Bronchial epithelial cell (primary cell): ENCODE measurements at regions not wholly inside any gene's neighbourhood (a gene's known extent, or its start where the extent isn't known, plus 50 kb on each side); places are given as distances from the start of the nearest gene placed in this dataset.

Experiments used
- DNase-seq: peaks from one replicate; pipeline ENCODE4 v3.0.0-alpha.2; 2010; ENCODE audit warnings: low read depth
- FAIRE-seq: peaks from 2 replicates; lab custom pipeline; 2011; peaks lifted over from hg19 to GRCh38; lab: Jason Lieb, UNC
- H3K27me3 ChIP-seq: 2 replicates; pipeline ENCODE4 v1.5.1; 2011; ENCODE audit warnings: low read length; ENCODE audit not compliant: control insufficient read depth, insufficient read depth
- H3K36me3 ChIP-seq: 2 replicates; pipeline ENCODE4 v1.5.1; 2011; ENCODE audit warnings: low read length; ENCODE audit not compliant: control insufficient read depth, insufficient read depth
- H3K4me3 ChIP-seq: 2 replicates; pipeline ENCODE4 v1.5.1; 2011; ENCODE audit warnings: mild to moderate bottlenecking, low read depth, low read length, control low read depth
- TF ChIP-seq, protein P1 (sequence below): IDR thresholded peaks from 2 replicates; pipeline ENCODE4 v1.5.1; 2011; ENCODE audit warnings: mild to moderate bottlenecking, moderate library complexity, low read length, control low read depth, inconsistent platforms; ENCODE audit not compliant: insufficient read depth, severe bottlenecking

DNA sequence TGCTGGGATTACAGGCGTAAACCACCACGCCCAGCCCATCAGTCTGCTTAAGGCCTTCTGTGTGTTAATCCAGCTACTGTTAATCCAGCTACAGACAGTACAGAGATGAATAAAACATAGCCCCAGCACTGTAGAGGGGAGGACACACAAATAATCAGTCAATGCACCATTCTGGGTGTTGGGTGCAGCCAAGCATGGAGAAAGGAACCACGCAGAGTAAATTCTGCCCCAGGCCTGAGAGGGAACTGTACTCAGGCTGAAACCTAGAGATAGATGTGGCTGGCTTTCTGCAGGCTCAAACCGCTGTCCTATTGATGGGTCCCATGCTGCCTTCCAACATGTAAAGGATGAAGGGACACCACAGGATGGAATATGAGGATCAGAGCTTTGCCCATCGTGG, 136.8 kb upstream of the IGSF21 start:
- TF ChIP-seq, protein P1, sequence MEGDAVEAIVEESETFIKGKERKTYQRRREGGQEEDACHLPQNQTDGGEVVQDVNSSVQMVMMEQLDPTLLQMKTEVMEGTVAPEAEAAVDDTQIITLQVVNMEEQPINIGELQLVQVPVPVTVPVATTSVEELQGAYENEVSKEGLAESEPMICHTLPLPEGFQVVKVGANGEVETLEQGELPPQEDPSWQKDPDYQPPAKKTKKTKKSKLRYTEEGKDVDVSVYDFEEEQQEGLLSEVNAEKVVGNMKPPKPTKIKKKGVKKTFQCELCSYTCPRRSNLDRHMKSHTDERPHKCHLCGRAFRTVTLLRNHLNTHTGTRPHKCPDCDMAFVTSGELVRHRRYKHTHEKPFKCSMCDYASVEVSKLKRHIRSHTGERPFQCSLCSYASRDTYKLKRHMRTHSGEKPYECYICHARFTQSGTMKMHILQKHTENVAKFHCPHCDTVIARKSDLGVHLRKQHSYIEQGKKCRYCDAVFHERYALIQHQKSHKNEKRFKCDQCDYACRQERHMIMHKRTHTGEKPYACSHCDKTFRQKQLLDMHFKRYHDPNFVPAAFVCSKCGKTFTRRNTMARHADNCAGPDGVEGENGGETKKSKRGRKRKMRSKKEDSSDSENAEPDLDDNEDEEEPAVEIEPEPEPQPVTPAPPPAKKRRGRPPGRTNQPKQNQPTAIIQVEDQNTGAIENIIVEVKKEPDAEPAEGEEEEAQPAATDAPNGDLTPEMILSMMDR, result no peak
- no peaks in the 10 kb centered on the region for H3K27me3 ChIP-seq
- DNase-seq (no peak), FAIRE-seq (no peak)
- no peaks in the 10 kb centered on the region for H3K36me3 ChIP-seq
- H3K4me3 ChIP-seq, result no peak overlapping the region

GRCh38 chr1:17973694-17974093, 133.9 kb upstream of the IGSF21 start:
- DNase-seq (no peak), FAIRE-seq (no peak)
- H3K4me3 ChIP-seq, result no peak overlapping the region
- H3K36me3 ChIP-seq, result no peaks in the 10 kb centered on the region
- H3K27me3 ChIP-seq, result no peaks in the 10 kb centered on the region
- TF ChIP-seq, protein P1, result no peak

DNA sequence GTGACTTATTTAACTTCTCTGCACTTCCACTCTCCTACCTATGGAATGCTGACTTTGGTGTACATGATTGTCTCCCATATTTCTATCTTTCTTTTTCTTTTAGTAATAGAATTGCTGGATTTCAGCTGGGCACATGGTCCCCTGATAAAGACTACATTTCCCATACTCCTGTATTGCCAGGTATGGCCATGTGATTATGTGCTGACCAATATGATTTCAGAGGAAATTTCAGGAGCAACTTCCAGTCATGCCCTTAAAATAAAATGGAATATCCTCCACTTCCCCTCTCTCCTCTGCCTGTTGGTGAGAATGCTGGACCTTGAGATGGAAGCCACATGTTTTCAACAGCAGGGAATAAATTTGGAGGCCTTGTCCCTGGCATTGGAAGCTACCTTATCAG, 130.7 kb upstream of the IGSF21 start:
- Histone ChIP-seq H3K36me3 (no peaks in the 10 kb centered on the region), H3K27me3 (no peaks in the 10 kb centered on the region), H3K4me3 (no peak overlapping the region)
- TF ChIP-seq, protein P1, result no peak
- DNase-seq, result no peak
- FAIRE-seq, result no peak

DNA sequence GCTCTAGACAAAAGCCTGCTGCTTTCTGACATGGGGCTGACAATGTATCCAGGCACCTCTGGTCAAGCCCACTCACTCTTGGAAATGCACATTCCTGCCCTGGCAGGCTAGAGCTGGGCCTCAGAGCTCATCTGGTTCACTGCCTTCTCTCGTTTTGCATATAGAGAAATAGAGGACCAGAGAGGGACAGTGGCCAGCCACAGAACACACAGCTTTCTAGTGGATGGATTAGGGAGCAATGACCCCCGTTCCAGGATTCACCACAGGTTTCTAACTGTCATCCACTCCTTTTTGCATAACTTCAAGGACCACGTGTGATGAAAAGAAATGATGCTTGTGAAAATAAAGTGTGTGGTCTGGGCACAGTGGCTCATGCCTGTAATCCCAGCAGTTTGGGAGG, 129.6 kb upstream of the IGSF21 start:
- Histone ChIP-seq H3K36me3 (no peaks in the 10 kb centered on the region), H3K4me3 (no peak overlapping the region), H3K27me3 (no peaks in the 10 kb centered on the region)
- TF ChIP-seq, protein P1, result no peak
- FAIRE-seq (no peak), DNase-seq (no peak)

DNA sequence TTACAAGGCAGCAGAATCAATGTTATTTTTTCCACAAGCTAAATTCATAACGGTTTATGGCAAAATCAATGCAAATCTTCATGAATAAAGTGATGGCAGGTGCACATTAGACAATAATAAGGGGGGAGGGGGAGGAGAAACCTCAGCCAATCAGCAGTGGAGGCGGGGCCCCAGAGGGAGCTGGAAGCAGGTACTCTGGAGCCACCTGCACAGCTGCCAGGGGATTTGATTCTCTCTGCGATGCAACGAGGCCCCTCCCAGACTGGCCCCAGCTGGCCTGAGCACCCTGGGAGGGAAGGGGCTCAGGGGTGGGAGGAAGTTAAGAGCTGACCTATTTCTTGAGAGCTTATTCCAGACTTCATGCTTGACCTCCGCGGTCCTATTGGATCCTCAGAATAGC, 127.8 kb upstream of the IGSF21 start:
- H3K27me3 ChIP-seq, result no peaks in the 10 kb centered on the region
- no peak for FAIRE-seq

DNA sequence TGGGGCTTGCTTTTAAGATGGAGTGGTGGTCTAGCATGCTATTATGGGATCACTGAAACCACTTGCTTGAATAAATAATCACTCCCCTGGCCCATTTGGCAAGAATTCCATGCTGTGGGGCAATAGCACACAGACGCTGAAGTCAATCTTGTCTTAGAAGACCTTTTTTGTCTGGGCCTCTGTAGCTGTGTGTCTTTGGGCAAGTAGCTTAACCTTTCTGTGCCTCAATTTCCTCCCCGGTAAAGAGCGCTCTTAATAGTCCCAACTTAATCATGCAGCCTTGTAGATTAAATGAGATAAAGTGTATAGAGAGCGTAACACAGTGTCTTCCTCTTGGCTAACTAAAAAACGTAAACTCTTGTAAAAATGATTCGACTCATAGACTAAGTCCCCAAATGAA, 125.4 kb upstream of the IGSF21 start:
- no peak for FAIRE-seq
- TF ChIP-seq, protein P1, result no peak
- DNase-seq, result no peak
- no peaks in the 10 kb centered on the region for H3K27me3 ChIP-seq
- no peak overlapping the region for H3K4me3 ChIP-seq
- H3K36me3 ChIP-seq, result no peaks in the 10 kb centered on the region

More for the DNA sequence above, 127.8 kb upstream of the IGSF21 start:
- TF ChIP-seq, protein P1, result no peak
- Histone ChIP-seq H3K36me3 (no peaks in the 10 kb centered on the region), H3K4me3 (no peak overlapping the region)
- DNase-seq, result no peak
